ENCODE measurements at regions not wholly inside any gene's neighbourhood (a gene's known extent, or its start where the extent isn't known, plus 50 kb on each side); places are given as distances from the start of the nearest gene placed in this dataset.

DNA sequence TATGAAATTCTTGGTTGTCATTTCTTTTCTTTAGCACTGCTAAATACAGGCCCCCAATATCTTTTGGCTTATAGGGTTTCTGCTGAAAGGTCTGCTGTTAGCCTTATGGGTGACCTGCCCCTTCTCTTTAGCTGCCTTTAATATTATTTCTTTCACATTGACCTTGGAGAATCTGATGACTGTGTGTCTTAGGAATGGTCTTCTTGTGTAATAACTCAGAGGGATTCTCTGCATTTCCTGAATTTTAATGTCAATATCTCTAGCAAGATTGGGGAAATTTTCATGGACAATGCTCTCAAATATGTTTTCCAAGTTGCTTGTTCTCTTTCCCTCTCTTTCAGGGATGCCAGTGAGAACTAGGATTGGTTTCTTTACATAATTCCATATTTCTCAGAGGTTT lies 292.4 kb downstream of the SLC7A11 start:
- TF ChIP-seq, protein P1, sequence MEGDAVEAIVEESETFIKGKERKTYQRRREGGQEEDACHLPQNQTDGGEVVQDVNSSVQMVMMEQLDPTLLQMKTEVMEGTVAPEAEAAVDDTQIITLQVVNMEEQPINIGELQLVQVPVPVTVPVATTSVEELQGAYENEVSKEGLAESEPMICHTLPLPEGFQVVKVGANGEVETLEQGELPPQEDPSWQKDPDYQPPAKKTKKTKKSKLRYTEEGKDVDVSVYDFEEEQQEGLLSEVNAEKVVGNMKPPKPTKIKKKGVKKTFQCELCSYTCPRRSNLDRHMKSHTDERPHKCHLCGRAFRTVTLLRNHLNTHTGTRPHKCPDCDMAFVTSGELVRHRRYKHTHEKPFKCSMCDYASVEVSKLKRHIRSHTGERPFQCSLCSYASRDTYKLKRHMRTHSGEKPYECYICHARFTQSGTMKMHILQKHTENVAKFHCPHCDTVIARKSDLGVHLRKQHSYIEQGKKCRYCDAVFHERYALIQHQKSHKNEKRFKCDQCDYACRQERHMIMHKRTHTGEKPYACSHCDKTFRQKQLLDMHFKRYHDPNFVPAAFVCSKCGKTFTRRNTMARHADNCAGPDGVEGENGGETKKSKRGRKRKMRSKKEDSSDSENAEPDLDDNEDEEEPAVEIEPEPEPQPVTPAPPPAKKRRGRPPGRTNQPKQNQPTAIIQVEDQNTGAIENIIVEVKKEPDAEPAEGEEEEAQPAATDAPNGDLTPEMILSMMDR (IDR thresholded peaks at IDR 0.05), result no peak
- TF ChIP-seq POLR2A (IDR thresholded peaks at IDR 0.05) (no peak), EP300 (IDR thresholded peaks at IDR 0.05) (no peak), POLR2AphosphoS5 (IDR thresholded peaks at IDR 0.05) (no peak)

Data from suprapubic skin (tissue), 4 donors.